HFFc6 (cell line): ENCODE measurements at regions not wholly inside any gene's neighbourhood (a gene's known extent, or its start where the extent isn't known, plus 50 kb on each side); places are given as distances from the start of the nearest gene placed in this dataset.
A peak's percentile ranks its signal among the peaks of the same experiment; 100 is the strongest.

ENCODE experiments used
- DNase-seq: peaks from one replicate; pipeline ENCODE4 v3.0.0-alpha.2; 2018
- H3K27ac Mint-ChIP-seq: 2 replicates; pipeline ENCODE4 v1.8.0; 2020; ENCODE audit warnings: mild to moderate bottlenecking, mixed read lengths
- H3K27me3 Mint-ChIP-seq: 2 replicates; pipeline ENCODE4 v1.8.0; 2021; ENCODE audit warnings: mild to moderate bottlenecking, moderate library complexity, mixed read lengths; ENCODE audit not compliant: insufficient read depth
- H3K36me3 Mint-ChIP-seq: 2 replicates; pipeline ENCODE4 v1.8.0; 2021; ENCODE audit warnings: low read depth, mixed read lengths
- H3K4me1 Mint-ChIP-seq: 2 replicates; pipeline ENCODE4 v1.8.0; 2020; ENCODE audit warnings: low read depth, mixed read lengths
- H3K4me3 Mint-ChIP-seq: 2 replicates; pipeline ENCODE4 v1.8.0; 2020; ENCODE audit warnings: mild to moderate bottlenecking, moderate library complexity, mixed read lengths
- H3K9me3 Mint-ChIP-seq: 2 replicates; pipeline ENCODE4 v1.8.0; 2020; ENCODE audit warnings: mild to moderate bottlenecking, mixed read lengths
- TF ChIP-seq, protein P1 (sequence below): fragments of 200-600 bp; sonication (generic); IDR thresholded peaks from 2 replicates; pipeline ENCODE4 v1.5.0; 2021; ENCODE audit warnings: antibody characterized with exemption, mild to moderate bottlenecking

DNA sequence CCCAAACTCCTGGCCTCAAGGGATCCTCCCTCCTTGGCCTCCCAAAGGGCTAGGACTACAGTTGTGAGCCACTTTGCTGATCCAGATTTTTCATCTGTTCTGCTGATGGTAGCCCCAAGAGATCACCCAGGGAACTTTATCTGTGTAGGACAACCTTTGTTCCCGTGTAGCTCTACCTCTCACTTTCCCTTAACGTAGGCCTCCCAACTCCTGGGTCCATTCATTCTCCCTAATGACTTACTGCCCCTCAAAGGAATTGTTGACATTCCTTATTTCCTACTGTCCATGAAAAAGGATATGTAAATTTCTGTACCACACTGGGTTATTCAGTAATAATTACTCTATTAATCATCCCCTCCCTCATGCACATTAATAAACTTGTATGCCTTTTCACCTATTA is 51.0 kb upstream of the PHF24 start:
- TF ChIP-seq, protein P1, sequence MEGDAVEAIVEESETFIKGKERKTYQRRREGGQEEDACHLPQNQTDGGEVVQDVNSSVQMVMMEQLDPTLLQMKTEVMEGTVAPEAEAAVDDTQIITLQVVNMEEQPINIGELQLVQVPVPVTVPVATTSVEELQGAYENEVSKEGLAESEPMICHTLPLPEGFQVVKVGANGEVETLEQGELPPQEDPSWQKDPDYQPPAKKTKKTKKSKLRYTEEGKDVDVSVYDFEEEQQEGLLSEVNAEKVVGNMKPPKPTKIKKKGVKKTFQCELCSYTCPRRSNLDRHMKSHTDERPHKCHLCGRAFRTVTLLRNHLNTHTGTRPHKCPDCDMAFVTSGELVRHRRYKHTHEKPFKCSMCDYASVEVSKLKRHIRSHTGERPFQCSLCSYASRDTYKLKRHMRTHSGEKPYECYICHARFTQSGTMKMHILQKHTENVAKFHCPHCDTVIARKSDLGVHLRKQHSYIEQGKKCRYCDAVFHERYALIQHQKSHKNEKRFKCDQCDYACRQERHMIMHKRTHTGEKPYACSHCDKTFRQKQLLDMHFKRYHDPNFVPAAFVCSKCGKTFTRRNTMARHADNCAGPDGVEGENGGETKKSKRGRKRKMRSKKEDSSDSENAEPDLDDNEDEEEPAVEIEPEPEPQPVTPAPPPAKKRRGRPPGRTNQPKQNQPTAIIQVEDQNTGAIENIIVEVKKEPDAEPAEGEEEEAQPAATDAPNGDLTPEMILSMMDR = no peak
- H3K27me3 Mint-ChIP-seq = peaks cover 35% of the 10 kb centered on the region
- H3K4me3 Mint-ChIP-seq = no peak overlapping the region
- no peak overlapping the region for H3K27ac Mint-ChIP-seq
- DNase-seq = no peak
- no peaks in the 10 kb centered on the region for H3K36me3 Mint-ChIP-seq
- no peaks in the 10 kb centered on the region for H3K4me1 Mint-ChIP-seq
- no peaks in the 10 kb centered on the region for H3K9me3 Mint-ChIP-seq

DNA sequence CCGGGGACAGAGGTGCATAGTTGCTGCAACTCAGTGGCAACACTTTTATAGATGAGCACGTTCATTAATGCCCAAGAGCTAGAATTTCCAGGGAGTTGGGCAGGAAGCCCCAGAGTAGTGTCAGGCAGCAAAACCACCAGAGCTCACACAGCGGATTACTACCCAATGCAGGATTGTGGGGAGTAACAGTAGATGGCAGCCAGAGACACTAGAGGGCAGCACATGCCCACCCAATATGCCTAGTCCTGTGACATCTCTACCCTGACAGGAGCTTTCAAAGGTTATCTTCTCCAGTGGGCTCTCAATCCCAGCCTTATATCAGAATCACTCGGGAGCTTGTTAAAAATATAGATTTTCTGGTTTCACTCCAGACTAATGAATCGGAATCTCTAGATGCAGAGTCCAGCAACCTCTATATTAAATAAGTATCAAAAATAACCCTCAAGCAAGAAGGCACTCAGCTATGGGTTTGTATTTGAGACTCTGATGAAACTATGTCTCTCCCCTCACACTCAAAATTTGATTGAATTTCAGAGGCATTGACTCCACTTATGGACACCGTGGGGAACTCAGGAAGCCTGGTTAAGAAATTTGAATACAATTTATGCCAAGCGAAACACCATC is 58.4 kb upstream of the PHF24 start:
- H3K27ac Mint-ChIP-seq = no peak overlapping the region
- peaks cover 30% of the 10 kb centered on the region for H3K27me3 Mint-ChIP-seq
- no peaks in the 10 kb centered on the region for H3K9me3 Mint-ChIP-seq
- H3K4me3 Mint-ChIP-seq = no peak overlapping the region
- TF ChIP-seq, protein P1 = peak; percentile 89
- H3K36me3 Mint-ChIP-seq = no peaks in the 10 kb centered on the region
- H3K4me1 Mint-ChIP-seq = no peaks in the 10 kb centered on the region
- DNase-seq = peak; percentile 60

DNA sequence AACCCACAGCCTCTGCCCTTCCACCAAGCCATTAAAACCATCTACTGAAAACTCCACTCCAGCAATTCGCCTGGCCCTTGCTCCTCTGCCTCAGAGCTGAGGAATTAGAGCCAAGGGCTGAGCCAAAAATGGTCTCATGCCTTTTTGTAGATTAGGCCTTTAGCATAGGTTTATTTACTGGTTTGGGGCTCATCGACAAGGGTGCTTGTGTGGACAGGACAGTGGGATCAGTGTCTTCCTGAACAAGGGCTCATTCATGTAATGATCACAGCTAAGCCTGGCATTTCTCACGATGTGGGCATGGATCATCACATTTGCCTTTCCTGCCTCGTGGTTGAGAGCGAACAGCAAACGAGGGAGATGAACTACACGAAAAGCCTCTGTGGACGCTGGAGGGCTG is 59.2 kb upstream of the PHF24 start:
- H3K27ac Mint-ChIP-seq = no peak overlapping the region
- H3K4me1 Mint-ChIP-seq = no peaks in the 10 kb centered on the region
- TF ChIP-seq, protein P1 = no peak
- H3K4me3 Mint-ChIP-seq = no peak overlapping the region
- peaks cover 38% of the 10 kb centered on the region for H3K27me3 Mint-ChIP-seq
- DNase-seq = no peak
- no peaks in the 10 kb centered on the region for H3K36me3 Mint-ChIP-seq
- no peaks in the 10 kb centered on the region for H3K9me3 Mint-ChIP-seq

DNA sequence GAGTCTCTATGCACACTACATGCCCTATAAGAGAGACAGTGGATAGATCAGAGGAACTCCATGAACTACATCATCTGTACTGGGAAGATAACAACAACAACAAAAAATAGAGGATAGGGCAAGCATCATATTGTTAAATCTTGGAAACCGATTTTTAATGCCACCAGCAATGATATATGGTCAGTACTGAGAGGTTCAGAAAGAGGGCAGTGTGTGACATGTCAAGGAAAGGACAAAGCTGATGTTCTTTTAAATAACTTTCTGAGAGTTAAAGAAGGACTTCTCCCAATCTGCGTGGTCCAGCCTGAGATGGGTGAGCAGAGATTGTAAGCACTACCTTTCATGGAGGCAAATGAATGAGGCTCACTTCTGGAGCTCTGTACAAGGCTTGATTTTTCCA is 62.0 kb upstream of the PHF24 start:
- Mint-ChIP-seq H3K4me3 (no peak overlapping the region), H3K9me3 (no peaks in the 10 kb centered on the region), H3K4me1 (no peaks in the 10 kb centered on the region), H3K36me3 (no peaks in the 10 kb centered on the region), H3K27ac (no peak overlapping the region), H3K27me3 (peaks cover 55% of the 10 kb centered on the region)
- DNase-seq = no peak
- TF ChIP-seq, protein P1 = peak; percentile 54

DNA sequence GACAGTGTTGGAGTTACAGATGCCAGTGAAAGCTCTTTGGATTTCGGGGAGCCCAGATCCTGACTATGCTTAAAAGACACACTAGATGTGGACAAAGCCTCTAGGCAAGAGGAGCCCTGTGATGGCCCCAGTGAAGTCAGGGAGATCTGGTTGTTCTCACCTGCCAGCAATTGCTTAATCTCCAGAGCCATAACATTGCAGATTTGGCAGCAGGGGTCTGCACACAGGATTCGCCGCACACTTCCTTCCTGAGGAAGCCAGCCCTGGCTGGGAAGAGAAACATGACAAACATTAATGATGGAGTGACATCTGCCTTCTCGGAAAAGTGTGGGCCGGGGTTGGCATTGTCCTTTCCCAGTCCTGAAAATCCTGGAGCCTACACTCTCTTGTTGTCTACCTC is 65.2 kb upstream of the PHF24 start:
- Mint-ChIP-seq H3K4me1 (no peaks in the 10 kb centered on the region), H3K9me3 (no peaks in the 10 kb centered on the region), H3K36me3 (no peaks in the 10 kb centered on the region), H3K27me3 (peaks cover 45% of the 10 kb centered on the region), H3K27ac (no peak overlapping the region), H3K4me3 (no peak overlapping the region)
- no peak for DNase-seq
- TF ChIP-seq, protein P1 = no peak

DNA sequence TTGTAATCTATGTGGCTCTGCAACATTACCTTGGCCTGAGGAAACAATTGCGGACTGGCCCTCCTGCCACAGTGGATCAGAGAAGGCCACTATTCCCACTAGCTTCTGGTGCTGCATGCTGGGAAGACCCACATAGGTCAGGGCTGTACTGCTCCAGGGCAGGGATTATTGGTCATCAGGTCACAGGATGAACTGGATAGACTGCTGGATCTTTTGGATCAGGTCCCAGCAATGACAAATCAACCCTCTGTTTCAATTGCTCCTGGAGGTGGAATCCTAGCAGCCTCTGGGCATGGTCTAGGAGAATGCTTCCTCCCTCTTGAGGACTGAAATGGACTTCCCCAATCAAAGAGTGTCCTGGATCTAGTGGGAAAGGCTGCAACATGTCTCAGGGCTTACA is 66.7 kb upstream of the PHF24 start:
- peaks cover 37% of the 10 kb centered on the region for H3K27me3 Mint-ChIP-seq
- DNase-seq = peak; percentile 24
- no peaks in the 10 kb centered on the region for H3K4me1 Mint-ChIP-seq
- no peak overlapping the region for H3K27ac Mint-ChIP-seq
- no peak overlapping the region for H3K4me3 Mint-ChIP-seq
- no peaks in the 10 kb centered on the region for H3K9me3 Mint-ChIP-seq
- no peaks in the 10 kb centered on the region for H3K36me3 Mint-ChIP-seq
- TF ChIP-seq, protein P1 = no peak
